ENCODE measurements at regions not wholly inside any gene's neighbourhood (a gene's known extent, or its start where the extent isn't known, plus 50 kb on each side); places are given as distances from the start of the nearest gene placed in this dataset.

DNA sequence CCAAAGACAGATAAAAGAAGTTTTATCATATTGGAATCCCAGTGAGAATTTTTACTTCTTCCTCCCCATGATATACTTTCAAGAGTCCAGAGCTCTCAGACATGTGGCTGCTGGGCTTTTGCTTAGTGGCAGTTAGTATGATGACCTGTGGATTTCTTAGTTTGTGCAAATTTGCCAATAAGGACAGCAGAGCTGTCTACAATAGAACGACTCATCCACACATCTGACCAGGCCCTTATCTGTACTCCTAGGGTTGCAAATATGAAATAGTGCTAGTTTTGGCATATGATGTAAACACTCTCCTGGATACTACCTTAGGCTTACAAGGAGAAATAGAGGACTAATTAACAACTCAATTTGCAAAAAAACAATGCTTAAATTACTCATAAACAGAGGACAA lies 758.4 kb upstream of the TMEFF2 start:
- TF ChIP-seq, protein P1, sequence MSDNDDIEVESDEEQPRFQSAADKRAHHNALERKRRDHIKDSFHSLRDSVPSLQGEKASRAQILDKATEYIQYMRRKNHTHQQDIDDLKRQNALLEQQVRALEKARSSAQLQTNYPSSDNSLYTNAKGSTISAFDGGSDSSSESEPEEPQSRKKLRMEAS (IDR thresholded peaks at IDR 0.05) = no peak
- TF ChIP-seq YY1 (IDR thresholded peaks at IDR 0.05; ENCODE audit: low read depth, low read length) (no peak), EP300 (IDR thresholded peaks at IDR 0.05; ENCODE audit: borderline replicate concordance in 1 of 2, low read depth in 2 of 2, low read length in 2 of 2) (no peak)
- TF ChIP-seq, protein P2, sequence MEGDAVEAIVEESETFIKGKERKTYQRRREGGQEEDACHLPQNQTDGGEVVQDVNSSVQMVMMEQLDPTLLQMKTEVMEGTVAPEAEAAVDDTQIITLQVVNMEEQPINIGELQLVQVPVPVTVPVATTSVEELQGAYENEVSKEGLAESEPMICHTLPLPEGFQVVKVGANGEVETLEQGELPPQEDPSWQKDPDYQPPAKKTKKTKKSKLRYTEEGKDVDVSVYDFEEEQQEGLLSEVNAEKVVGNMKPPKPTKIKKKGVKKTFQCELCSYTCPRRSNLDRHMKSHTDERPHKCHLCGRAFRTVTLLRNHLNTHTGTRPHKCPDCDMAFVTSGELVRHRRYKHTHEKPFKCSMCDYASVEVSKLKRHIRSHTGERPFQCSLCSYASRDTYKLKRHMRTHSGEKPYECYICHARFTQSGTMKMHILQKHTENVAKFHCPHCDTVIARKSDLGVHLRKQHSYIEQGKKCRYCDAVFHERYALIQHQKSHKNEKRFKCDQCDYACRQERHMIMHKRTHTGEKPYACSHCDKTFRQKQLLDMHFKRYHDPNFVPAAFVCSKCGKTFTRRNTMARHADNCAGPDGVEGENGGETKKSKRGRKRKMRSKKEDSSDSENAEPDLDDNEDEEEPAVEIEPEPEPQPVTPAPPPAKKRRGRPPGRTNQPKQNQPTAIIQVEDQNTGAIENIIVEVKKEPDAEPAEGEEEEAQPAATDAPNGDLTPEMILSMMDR (IDR thresholded peaks at IDR 0.05; ENCODE audit: control extremely low read depth in 1 of 3, insufficient read depth in 1 of 3, low read depth in 1 of 3, low read length in 3 of 3) = no peak
